ENCODE measurements at regions not wholly inside any gene's neighbourhood (a gene's known extent, or its start where the extent isn't known, plus 50 kb on each side); places are given as distances from the start of the nearest gene placed in this dataset.

DNA sequence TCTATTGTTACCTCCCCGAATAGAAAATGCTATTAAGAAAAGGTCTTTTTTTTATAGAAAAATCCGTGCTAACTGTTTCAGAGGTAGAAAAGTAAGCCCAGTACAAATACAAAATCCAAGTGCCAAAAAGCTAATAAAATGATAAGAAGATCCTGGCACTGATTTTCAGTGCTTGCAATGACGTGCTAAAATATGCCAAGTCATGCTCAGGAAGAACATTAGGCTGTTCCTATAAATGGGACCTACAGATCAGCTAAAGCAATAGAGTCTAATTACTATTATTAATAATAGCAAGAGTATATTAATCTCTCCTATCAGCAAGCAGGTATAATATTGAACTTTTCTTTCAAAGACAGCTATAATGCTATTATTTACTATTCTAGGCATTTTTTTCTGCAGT, 305.8 kb downstream of the PPARGC1A start:
- in situ Hi-C loops (cut with MboI; ENCODE audit: low sequenced_read_pairs): no loop called here

More for the DNA sequence above, 305.8 kb downstream of the PPARGC1A start:
- Histone ChIP-seq H3K27ac (ENCODE audit: insufficient read depth, low read length) (no peak overlapping the region), H2BK20ac (ENCODE audit: low read depth, low read length) (no peak overlapping the region), H3K4me2 (ENCODE audit: low read depth, low read length) (no peak overlapping the region), H4K20me1 (ENCODE audit: insufficient read depth, low read length) (no peaks in the 10 kb centered on the region), H2AK9ac (replicated peaks; ENCODE audit: low read depth, low read length, poor library complexity) (no peak overlapping the region), H3K36me3 (ENCODE audit: control insufficient read depth, insufficient read depth, low read length) (no peaks in the 10 kb centered on the region), H3K18ac (ENCODE audit: low read depth, low read length) (no peak overlapping the region), H3K9me1 (ENCODE audit: insufficient read depth, low read length) (no peaks in the 10 kb centered on the region), H3K23ac (ENCODE audit: low read depth, low read length) (no peak overlapping the region), H3K4me3 (ENCODE audit: insufficient read depth, low read depth, low read length) (no peak overlapping the region), H3K56ac (ENCODE audit: extremely low read depth, insufficient read depth, low read length) (no peak overlapping the region), H2AFZ (replicated peaks; ENCODE audit: low read length, poor library complexity) (no peak overlapping the region), H2BK15ac (ENCODE audit: low read depth, low read length) (no peak overlapping the region), H3K4me1 (ENCODE audit: control insufficient read depth, insufficient read depth, low read length) (no peaks in the 10 kb centered on the region), H4K8ac (ENCODE audit: low read depth in 2 of 2, low read length in 2 of 2) (no peak overlapping the region), H3K27me3 (ENCODE audit: control insufficient read depth, insufficient read depth, low read length) (no peaks in the 10 kb centered on the region), H3K14ac (replicated peaks; ENCODE audit: low read depth, low read length) (no peak overlapping the region), H2BK120ac (ENCODE audit: low read depth, low read length) (no peak overlapping the region), H2AK5ac (ENCODE audit: low read depth, low read length) (no peak overlapping the region), H3K4ac (ENCODE audit: low read depth, low read length) (no peak overlapping the region), H3K79me1 (ENCODE audit: low read depth in 1 of 2, low read length in 2 of 2) (no peaks in the 10 kb centered on the region), H2BK5ac (ENCODE audit: low read depth, low read length, poor library complexity, severe bottlenecking) (no peak overlapping the region), H4K5ac (ENCODE audit: low read depth, low read length) (no peak overlapping the region), H4K91ac (ENCODE audit: insufficient read depth, low read depth, low read length) (no peak overlapping the region), H3K9ac (ENCODE audit: low read depth, low read length) (no peak overlapping the region), H3K9me3 (ENCODE audit: control insufficient read depth, insufficient read depth, low read length) (no peaks in the 10 kb centered on the region)
- ATAC-seq (ENCODE audit: low read depth) (no peak), DNase-seq (no peak)
- TF ChIP-seq NFE2L2 (IDR thresholded peaks at IDR 0.05; ENCODE audit: low read depth, low read length): peak; percentile 76
- no peak for TF ChIP-seq RCOR1 (IDR thresholded peaks at IDR 0.05; ENCODE audit: insufficient replicate concordance, low read length)
- no peak for TF ChIP-seq MXI1 (IDR thresholded peaks at IDR 0.05; ENCODE audit: borderline replicate concordance, low read depth, low read length)
- intact Hi-C loops (cut with micrococcal nuclease) (no loop called here), dilution Hi-C loops (cut with HindIII; ENCODE audit: low sequenced_read_pairs, unreplicated experiment) (no loop called here)
- no CpG with 5 or more reads among the region's 3 CpGs for WGBS, 2 experiments (ENCODE audit: extremely low coverage in 2 of 2, insufficient read length in 1 of 2)
- ChIA-PET CTCF (no interaction called here), POLR2A (ENCODE audit: unreplicated experiment) (no interaction called here)
- no TSS peak for BruUV-seq (replicated peaks)
